CD4-positive, alpha-beta T cell (primary cell): ENCODE measurements at regions not wholly inside any gene's neighbourhood (a gene's known extent, or its start where the extent isn't known, plus 50 kb on each side); places are given as distances from the start of the nearest gene placed in this dataset.

Experiments
- ATAC-seq: fragments of 200-7000 bp; cut with Tn5 transposase; one replicate; pipeline ENCODE4 v1.10.0; 2022; ENCODE audit warnings: mild to moderate bottlenecking; ENCODE audit not compliant: poor library complexity
- CTCF ChIA-PET: fragments of 350-600 bp; sonication (Branson Sonifier 250); formaldehyde crosslinking; loops from one replicate; lab custom pipeline; 2021; ENCODE audit warnings: antibody characterized with exemption, inconsistent platforms; lab: Charles Lee
- POLR2A ChIA-PET: fragments of 350-600 bp; sonication (Branson Sonifier 250); formaldehyde crosslinking; loops from one replicate; lab custom pipeline; 2021; ENCODE audit warnings: antibody characterized with exemption, inconsistent platforms; lab: Charles Lee
- DNase-seq, 14 experiments: peaks; one replicate each; pipeline ENCODE4 v3.0.0-alpha.2; 2013 to 2020; ENCODE audit warnings: mixed read lengths in 2 of 14
- H3K27ac ChIP-seq, 2 donors: one replicate each; pipeline versions ENCODE4 v1.5.1 to v1.7.0; 2013; ENCODE audit warnings: low read length in 2 of 2, low read depth in 1 of 2, mild to moderate bottlenecking in 1 of 2
- H3K27me3 ChIP-seq, 2 experiments: 1 replicate in 1 of 2; 2 replicates in 1 of 2; pipeline versions ENCODE4 v1.6.1 to v1.7.0; 2013; ENCODE audit warnings: low read length in 2 of 2, control low read depth in 1 of 2, mild to moderate bottlenecking in 1 of 2, moderate library complexity in 1 of 2; ENCODE audit not compliant: insufficient read depth in 2 of 2, control insufficient read depth in 1 of 2
- H3K36me3 ChIP-seq: one replicate; pipeline ENCODE4 v1.6.1; 2013; ENCODE audit warnings: low read length, control low read depth; ENCODE audit not compliant: insufficient read depth
- H3K4me1 ChIP-seq: one replicate; pipeline ENCODE4 v1.6.1; 2013; ENCODE audit warnings: low read length, control low read depth; ENCODE audit not compliant: insufficient read depth
- H3K4me3 ChIP-seq: one replicate; pipeline ENCODE4 v1.5.1; 2013; ENCODE audit warnings: mild to moderate bottlenecking, low read length, moderate library complexity
- H3K9me3 ChIP-seq, 2 experiments: 1 replicate in 1 of 2; 2 replicates in 1 of 2; pipeline versions ENCODE4 v1.6.1 to v1.7.0; 2013; ENCODE audit warnings: low read length in 2 of 2, mild to moderate bottlenecking in 2 of 2, control low read depth in 1 of 2, moderate library complexity in 1 of 2; ENCODE audit not compliant: control insufficient read depth in 1 of 2, insufficient read depth in 1 of 2
- H3K27ac Mint-ChIP-seq: one replicate; pipeline ENCODE4 v1.8.0; 2020; ENCODE audit warnings: mixed read lengths
- H3K27me3 Mint-ChIP-seq: one replicate; pipeline ENCODE4 v1.8.0; 2021; ENCODE audit warnings: mixed read lengths
- H3K36me3 Mint-ChIP-seq: one replicate; pipeline ENCODE4 v1.8.0; 2021; ENCODE audit warnings: low read depth, mixed read lengths
- H3K4me1 Mint-ChIP-seq: one replicate; pipeline ENCODE4 v1.8.0; 2021; ENCODE audit warnings: low read depth, mixed read lengths
- H3K4me3 Mint-ChIP-seq: one replicate; pipeline ENCODE4 v1.8.0; 2020; ENCODE audit warnings: mild to moderate bottlenecking, mixed read lengths
- H3K9me3 Mint-ChIP-seq: one replicate; pipeline ENCODE4 v1.8.0; 2020; ENCODE audit warnings: mixed read lengths
- CTCF ChIP-seq: fragments of 200-600 bp; IDR thresholded peaks from one replicate; pipeline ENCODE4 v1.8.0; 2022; ENCODE audit warnings: antibody characterized with exemption, mild to moderate bottlenecking
- intact Hi-C, 2 experiments: fragments of 100-400 bp; cut with DNase I in 1 of 2; cut with micrococcal nuclease in 1 of 2; formaldehyde crosslinking; loops; one replicate each; pipeline versions ENCODE4 v1.15.1 to v1.9.0; 2023 to 2025; cut with DNase I, micrococcal nuclease

- H3K27ac Mint-ChIP-seq = no peak overlapping the region
- intact Hi-C loops = loop anchor here in 1 of 2 experiments (10.0 kb wide), 1 partner anchor 884 kb away; no protein-coding TSS in a partner anchor
- ATAC-seq (no peak), DNase-seq (no peak)
- H3K27ac ChIP-seq = no peak overlapping the region
- no peak overlapping the region for H3K4me3 ChIP-seq
- no peaks in the 10 kb centered on the region for H3K36me3 Mint-ChIP-seq
- H3K27me3 Mint-ChIP-seq = no peaks in the 10 kb centered on the region
- H3K4me1 ChIP-seq = peaks cover 21% of the 10 kb centered on the region
- ChIA-PET POLR2A (interaction anchor here (1.6 kb wide), 1 partner anchor 351 kb away, joined by 4 read pairs; the partner anchor contains the start of gene POGK), CTCF (interaction anchor here (3.4 kb wide), 1 partner anchor 9 kb away, joined by 13 read pairs; no protein-coding TSS in a partner anchor)
- no peaks in the 10 kb centered on the region for H3K27me3 ChIP-seq
- peak overlapping the region; percentile 34 for H3K4me3 Mint-ChIP-seq
- H3K9me3 ChIP-seq = no peaks in the 10 kb centered on the region
- TF ChIP-seq CTCF = no peak
- no peaks in the 10 kb centered on the region for H3K9me3 Mint-ChIP-seq
- H3K36me3 ChIP-seq = no peaks in the 10 kb centered on the region
- H3K4me1 Mint-ChIP-seq = no peaks in the 10 kb centered on the region
Observed at GRCh38 chr1:166488327-166488726, 321.5 kb upstream of the FAM78B start.

- Histone ChIP-seq H3K27me3 (no peaks in the 10 kb centered on the region), H3K9me3 (no peaks in the 10 kb centered on the region), H3K27ac (peak overlapping the region; percentile 71 to 91), H3K36me3 (no peaks in the 10 kb centered on the region), H3K4me3 (peak overlapping the region; percentile 66), H3K4me1 (peaks cover 21% of the 10 kb centered on the region)
- no peaks in the 10 kb centered on the region for H3K27me3 Mint-ChIP-seq
- ATAC-seq (no peak), DNase-seq (no peak)
- POLR2A ChIA-PET = interaction anchor here (1.3 to 1.9 kb wide), 5 partner anchors 9 to 1447 kb away, joined by 4 to 10 read pairs (median 5); partner anchors contain the start of genes DCAF6, MPC2, POGK and TMCO1
- intact Hi-C loops = loop anchor here in 1 of 2 experiments (10.0 kb wide), 1 partner anchor 885 kb away; no protein-coding TSS in a partner anchor
- no peak overlapping the region for H3K27ac Mint-ChIP-seq
- CTCF ChIA-PET = interaction anchor here (3.4 kb wide), 1 partner anchor 10 kb away, joined by 13 read pairs; no protein-coding TSS in a partner anchor
- no peaks in the 10 kb centered on the region for H3K36me3 Mint-ChIP-seq
- no peaks in the 10 kb centered on the region for H3K9me3 Mint-ChIP-seq
- TF ChIP-seq CTCF = no peak
- no peaks in the 10 kb centered on the region for H3K4me1 Mint-ChIP-seq
- no peak overlapping the region for H3K4me3 Mint-ChIP-seq
Observed at GRCh38 chr1:166489356-166489669, 322.5 kb upstream of the FAM78B start.

GRCh38 chr1:166489670-166490436 lies 323.1 kb upstream of the FAM78B start:
- Mint-ChIP-seq H3K4me1 (no peaks in the 10 kb centered on the region), H3K27me3 (no peaks in the 10 kb centered on the region), H3K9me3 (no peaks in the 10 kb centered on the region), H3K36me3 (no peaks in the 10 kb centered on the region), H3K4me3 (no peak overlapping the region), H3K27ac (no peak overlapping the region)
- CTCF ChIA-PET = interaction anchor here (3.4 kb wide), 1 partner anchor 11 kb away, joined by 13 read pairs; no protein-coding TSS in a partner anchor
- peaks cover 21% of the 10 kb centered on the region for H3K4me1 ChIP-seq
- H3K27ac ChIP-seq = peak overlapping the region; percentile 71 to 91
- H3K4me3 ChIP-seq = peak overlapping the region; percentile 66
- ATAC-seq = peak; percentile 88
- peak; percentile 6 to 85 (median 32) for DNase-seq
- no peaks in the 10 kb centered on the region for H3K36me3 ChIP-seq
- intact Hi-C loops = loop anchor here in 1 of 2 experiments (5.0 to 10.0 kb wide), 2 partner anchors 347 to 885 kb away; partner anchors contain the start of gene POGK
- no peaks in the 10 kb centered on the region for H3K27me3 ChIP-seq
- no peaks in the 10 kb centered on the region for H3K9me3 ChIP-seq
- no peak for TF ChIP-seq CTCF
- POLR2A ChIA-PET = interaction anchor here (0.7 to 1.9 kb wide), 7 partner anchors 9 to 1447 kb away, joined by 4 to 10 read pairs (median 4); partner anchors contain the start of genes DCAF6, MPC2, POGK and TADA1
